Posterior vena cava (tissue), 2 donors: ENCODE measurements at regions not wholly inside any gene's neighbourhood (a gene's known extent, or its start where the extent isn't known, plus 50 kb on each side); places are given as distances from the start of the nearest gene placed in this dataset.
"Not testable (repeated sequence)": the region's sequence is repeated elsewhere in the genome, so short reads cannot be mapped to it uniquely, and the experiment has no call there.

Experiments used
- DNase-seq: peaks from one replicate; pipeline ENCODE4 v3.0.0-alpha.2; 2020; ENCODE audit warnings: low spot score
- intact Hi-C, 2 donors: fragments of 100-400 bp; cut with DNase I; formaldehyde crosslinking; loops; one replicate each; pipeline versions ENCODE4 v1.14.1 to v1.14.2; 2022 to 2023
- donor health status: DM: yes; HTN: yes; CAD: no.
- donor health status: DM: yes; HTN: yes; CAD: no.

GRCh38 chr1:21385022-21385421 is 54.9 kb upstream of the NBPF3 start:
- intact Hi-C loops, result no loop called here
- no peak for DNase-seq

GRCh38 chr1:21384620-21385019 is 55.3 kb upstream of the NBPF3 start:
- intact Hi-C loops, result loop anchor here in 1 of 2 donors (5.0 kb wide), 1 partner anchor 793 kb away; no protein-coding TSS in a partner anchor

DNA sequence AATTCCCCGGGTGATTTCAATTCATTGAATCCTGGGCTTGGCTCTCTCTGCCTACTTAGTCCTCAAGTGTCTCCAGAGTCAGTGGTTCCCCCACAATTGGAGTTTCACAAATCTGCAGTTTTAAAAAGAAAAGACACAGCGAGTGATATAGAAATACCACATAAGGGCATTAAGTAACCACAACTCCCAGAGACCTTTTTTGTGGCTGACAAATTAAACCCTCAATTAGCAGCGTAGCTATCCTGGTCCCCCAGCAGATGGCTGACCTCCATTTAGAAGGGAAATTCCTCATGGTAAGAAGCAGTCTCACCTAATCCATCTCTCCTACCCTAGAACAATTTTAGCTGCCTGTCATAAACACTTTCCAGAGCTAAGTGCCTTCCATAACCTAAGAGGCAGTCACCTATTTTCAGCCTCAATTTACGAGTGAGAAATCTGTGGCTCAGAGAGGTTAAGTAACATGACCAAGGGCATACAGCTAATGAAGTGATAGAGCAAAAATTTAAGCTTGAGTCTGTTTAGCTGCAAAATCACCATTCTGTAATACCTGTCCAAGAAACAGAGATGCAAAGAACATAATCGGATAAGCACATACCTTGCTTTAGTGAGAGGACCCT is 56.0 kb upstream of the NBPF3 start:
- DNase-seq, result no peak
- intact Hi-C loops, result loop anchor here in 1 of 2 donors (5.0 kb wide), 1 partner anchor 793 kb away; no protein-coding TSS in a partner anchor

More at GRCh38 chr1:21384620-21385019, 55.3 kb upstream of the NBPF3 start:
- DNase-seq, result no peak

GRCh38 chr1:21381354-21381753 is 58.6 kb upstream of the NBPF3 start:
- intact Hi-C loops, result loop anchor here in 1 of 2 donors (5.0 kb wide), 1 partner anchor 796 kb away; no protein-coding TSS in a partner anchor
- DNase-seq, result no peak

GRCh38 chr1:21380147-21380546 is 59.8 kb upstream of the NBPF3 start:
- DNase-seq, result not testable (repeated sequence)
- intact Hi-C loops, result loop anchor here in 1 of 2 donors (5.0 kb wide), 1 partner anchor 797 kb away; no protein-coding TSS in a partner anchor

GRCh38 chr1:21379571-21379970 is 60.4 kb upstream of the NBPF3 start:
- intact Hi-C loops, result no loop called here
- DNase-seq, result no peak

DNA sequence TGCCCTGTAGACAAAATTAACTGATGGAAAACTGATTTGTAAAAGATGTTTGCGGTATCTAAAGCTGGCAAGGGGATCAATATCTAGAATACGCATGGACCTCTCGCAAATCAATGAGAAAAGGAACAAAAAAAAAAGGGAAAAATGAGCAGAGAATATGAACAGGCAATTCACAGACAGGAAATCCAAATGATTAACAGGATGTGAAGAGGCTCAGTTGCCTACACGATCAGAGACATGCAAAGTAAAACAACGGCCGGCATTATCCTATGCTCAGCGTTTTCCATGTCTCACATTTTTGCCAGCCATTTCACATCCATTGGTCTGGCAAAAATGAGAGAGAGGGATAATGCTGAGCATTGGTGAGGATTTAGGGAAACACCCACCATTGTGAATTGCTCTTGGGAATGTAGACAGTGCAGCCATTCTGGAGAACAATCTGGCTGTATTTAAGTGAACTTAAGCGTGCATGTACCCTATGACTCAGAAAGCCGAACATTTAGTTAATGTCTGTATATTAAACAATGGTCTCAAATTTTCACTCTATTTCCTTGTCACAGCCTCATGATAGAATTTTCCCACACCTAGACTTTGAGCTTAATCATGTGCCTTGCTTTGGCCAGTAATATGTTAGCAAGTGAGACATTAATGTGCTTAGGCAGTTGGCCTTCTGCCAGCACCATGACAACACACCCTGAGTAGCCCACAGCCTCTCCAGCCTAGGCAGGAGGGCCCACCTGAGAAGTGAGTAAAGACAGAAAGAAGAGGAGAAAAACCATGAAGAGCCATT is 61.0 kb upstream of the NBPF3 start:
- DNase-seq, result no peak
- intact Hi-C loops, result no loop called here

GRCh38 chr1:21372383-21372782 is 67.6 kb upstream of the NBPF3 start:
- intact Hi-C loops, result no loop called here
- no peak for DNase-seq

DNA sequence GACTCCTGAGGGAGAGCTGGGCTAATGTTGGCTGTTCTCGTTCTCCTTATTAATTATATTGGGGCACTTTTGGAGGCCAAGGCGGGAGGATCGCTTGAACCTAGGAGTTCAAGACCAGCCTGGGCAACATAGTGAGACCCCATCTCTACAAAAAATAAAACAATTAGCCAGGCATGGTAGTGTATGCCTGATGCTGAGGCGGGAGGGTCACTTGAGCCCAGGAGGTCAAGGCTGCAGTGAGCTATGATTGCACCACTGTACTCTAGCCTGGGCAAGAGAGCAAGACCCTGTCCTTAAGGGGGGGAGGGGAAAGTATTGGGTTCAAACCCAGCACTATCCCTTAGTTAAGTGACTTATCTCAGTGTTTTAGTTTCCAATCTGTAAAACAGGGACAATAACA is 70.0 kb upstream of the NBPF3 start:
- no peak for DNase-seq
- intact Hi-C loops, result loop anchor here (2.0 to 5.0 kb wide), 3 partner anchors 118 to 139 kb away; no protein-coding TSS in a partner anchor

- DNase-seq, result peak; percentile 92
- intact Hi-C loops, result loop anchor here (2.0 to 5.0 kb wide), 3 partner anchors 116 to 138 kb away; no protein-coding TSS in a partner anchor
Observed at GRCh38 chr1:21368515-21369289, 71.2 kb upstream of the NBPF3 start.

GRCh38 chr1:21367973-21368514 is 71.9 kb upstream of the NBPF3 start:
- DNase-seq, result not testable (repeated sequence)
- intact Hi-C loops, result loop anchor here (2.0 to 5.0 kb wide), 3 partner anchors 116 to 137 kb away; no protein-coding TSS in a partner anchor

DNA sequence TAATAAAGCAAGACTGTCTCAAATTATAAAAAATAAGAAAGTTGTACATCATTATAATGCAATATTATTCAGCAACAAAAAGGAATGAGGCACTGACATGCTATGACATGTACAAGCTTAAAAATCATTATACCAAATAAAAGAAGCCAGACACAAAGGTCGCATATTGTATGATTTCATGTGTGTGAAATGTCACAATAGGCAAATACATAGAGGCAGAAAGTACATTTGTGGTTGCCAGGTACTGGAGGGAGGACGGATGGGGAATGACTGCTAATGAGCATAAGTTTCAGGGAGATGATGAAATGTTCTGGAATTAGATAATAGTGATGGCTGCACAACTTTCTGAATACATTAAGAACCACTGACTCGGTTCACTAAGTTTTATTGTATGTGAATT is 73.6 kb upstream of the NBPF3 start:
- DNase-seq, result no peak
- intact Hi-C loops, result loop anchor here in 1 of 2 donors (5.0 kb wide), 2 partner anchors 114 to 134 kb away; no protein-coding TSS in a partner anchor

GRCh38 chr1:21365036-21365435 is 74.8 kb upstream of the ECE1 start:
- DNase-seq, result no peak
- intact Hi-C loops, result loop anchor here in 1 of 2 donors (5.0 kb wide), 2 partner anchors 113 to 133 kb away; no protein-coding TSS in a partner anchor

GRCh38 chr1:21362096-21362495 is 71.8 kb upstream of the ECE1 start:
- intact Hi-C loops, result no loop called here

GRCh38 chr1:21361506-21361905 is 71.2 kb upstream of the ECE1 start:
- DNase-seq, result no peak
- intact Hi-C loops, result no loop called here

More at GRCh38 chr1:21362096-21362495, 71.8 kb upstream of the ECE1 start:
- no peak for DNase-seq

DNA sequence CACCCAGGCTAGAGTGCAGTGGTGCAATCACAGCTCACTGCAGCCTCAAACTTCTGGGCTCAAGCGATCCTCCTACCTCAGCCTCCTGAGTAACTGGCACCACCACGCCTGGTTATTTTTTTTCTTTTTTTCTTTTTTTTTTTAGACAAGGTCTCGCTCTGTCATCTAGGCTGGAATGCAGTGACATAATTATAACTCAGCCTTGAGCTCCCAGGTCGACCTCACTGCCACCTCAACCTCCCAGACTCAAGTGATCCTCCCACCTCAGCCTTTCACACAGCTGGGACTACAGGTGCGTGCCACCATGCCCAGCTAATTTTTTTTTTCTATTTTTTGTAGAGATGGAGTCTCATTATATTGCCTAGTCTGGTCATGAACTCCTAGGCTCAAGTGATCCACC is 66.9 kb upstream of the ECE1 start:
- no peak for DNase-seq
- intact Hi-C loops, result no loop called here

DNA sequence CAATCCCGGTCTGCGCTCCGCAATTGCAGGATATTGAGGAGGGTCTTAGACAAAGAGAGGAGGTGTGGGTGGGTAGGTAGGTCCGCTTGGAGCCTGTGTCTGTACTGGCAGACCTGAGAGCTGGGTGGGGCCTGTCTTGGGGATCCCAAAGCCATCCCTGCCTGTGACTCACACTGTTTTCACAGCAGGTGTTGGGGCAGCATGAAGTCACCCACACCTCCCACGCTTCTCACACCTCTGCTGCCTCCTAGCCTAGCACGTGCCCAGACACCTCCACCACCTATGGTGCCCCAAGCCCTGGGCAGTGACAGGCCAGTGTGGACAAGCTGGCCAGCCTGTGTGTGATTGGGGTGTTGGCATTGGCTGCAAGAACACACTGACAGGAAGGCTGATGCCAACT is 65.7 kb upstream of the ECE1 start:
- intact Hi-C loops, result no loop called here
- DNase-seq, result no peak

- intact Hi-C loops, result no loop called here
- no peak for DNase-seq
Observed at GRCh38 chr1:21352586-21352985, 62.3 kb upstream of the ECE1 start.

GRCh38 chr1:21351901-21352300 is 61.6 kb upstream of the ECE1 start:
- intact Hi-C loops, result no loop called here

More at GRCh38 chr1:21351901-21352300, 61.6 kb upstream of the ECE1 start:
- DNase-seq, result no peak
